GM13977 (cell line): ENCODE measurements at regions not wholly inside any gene's neighbourhood (a gene's known extent, or its start where the extent isn't known, plus 50 kb on each side); places are given as distances from the start of the nearest gene placed in this dataset.

Experiments
- DNase-seq: peaks from one replicate; pipeline ENCODE4 v3.0.0; 2012; ENCODE audit warnings: low spot score
- in situ Hi-C: fragments of 300-500 bp; cut with MboI; formaldehyde crosslinking; loops from one replicate; pipeline ENCODE4 v1.12.0; 2022; ENCODE audit warnings: low sequenced_read_pairs, low pct_unique_long_range_greater_than_20kb, mixed read lengths, inconsistent platforms; ENCODE audit not compliant: unreplicated experiment
- TF ChIP-seq, protein P1 (sequence below): IDR thresholded peaks from 2 replicates; pipeline ENCODE4 v1.5.1; 2012; ENCODE audit warnings: mild to moderate bottlenecking, control low read depth; ENCODE audit not compliant: insufficient read depth; ENCODE audit errors: extremely low read depth, missing control alignments

- no peak for DNase-seq
- in situ Hi-C loops = no loop called here
- TF ChIP-seq, protein P1, sequence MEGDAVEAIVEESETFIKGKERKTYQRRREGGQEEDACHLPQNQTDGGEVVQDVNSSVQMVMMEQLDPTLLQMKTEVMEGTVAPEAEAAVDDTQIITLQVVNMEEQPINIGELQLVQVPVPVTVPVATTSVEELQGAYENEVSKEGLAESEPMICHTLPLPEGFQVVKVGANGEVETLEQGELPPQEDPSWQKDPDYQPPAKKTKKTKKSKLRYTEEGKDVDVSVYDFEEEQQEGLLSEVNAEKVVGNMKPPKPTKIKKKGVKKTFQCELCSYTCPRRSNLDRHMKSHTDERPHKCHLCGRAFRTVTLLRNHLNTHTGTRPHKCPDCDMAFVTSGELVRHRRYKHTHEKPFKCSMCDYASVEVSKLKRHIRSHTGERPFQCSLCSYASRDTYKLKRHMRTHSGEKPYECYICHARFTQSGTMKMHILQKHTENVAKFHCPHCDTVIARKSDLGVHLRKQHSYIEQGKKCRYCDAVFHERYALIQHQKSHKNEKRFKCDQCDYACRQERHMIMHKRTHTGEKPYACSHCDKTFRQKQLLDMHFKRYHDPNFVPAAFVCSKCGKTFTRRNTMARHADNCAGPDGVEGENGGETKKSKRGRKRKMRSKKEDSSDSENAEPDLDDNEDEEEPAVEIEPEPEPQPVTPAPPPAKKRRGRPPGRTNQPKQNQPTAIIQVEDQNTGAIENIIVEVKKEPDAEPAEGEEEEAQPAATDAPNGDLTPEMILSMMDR = no peak
Measured at GRCh38 chr6:62737792-62738191, 451.8 kb upstream of the KHDRBS2 start.

- no peak for DNase-seq
- in situ Hi-C loops = no loop called here
- TF ChIP-seq, protein P1 = no peak
Measured at GRCh38 chr6:62721408-62721807, 435.4 kb upstream of the KHDRBS2 start.

DNA sequence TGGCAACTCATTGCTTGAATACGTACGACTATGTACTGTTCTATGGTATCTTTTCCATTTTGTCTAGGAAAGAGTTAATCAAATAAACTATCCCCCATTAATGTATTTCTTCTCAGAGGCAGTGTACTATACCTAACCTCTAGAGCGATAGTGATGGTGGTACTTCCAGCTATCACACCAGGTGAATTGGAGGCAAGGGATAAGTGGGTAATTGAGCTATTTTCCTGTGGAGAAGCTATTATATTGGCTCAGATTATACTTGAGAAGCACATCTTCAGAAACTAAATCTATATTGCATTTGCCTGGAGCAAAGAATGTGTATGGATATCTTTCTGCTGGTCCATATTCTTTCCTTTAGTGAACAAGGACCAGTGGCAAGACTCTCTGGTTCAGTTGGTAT lies 430.7 kb upstream of the KHDRBS2 start:
- TF ChIP-seq, protein P1 = no peak
- no peak for DNase-seq
- in situ Hi-C loops = no loop called here

GRCh38 chr6:62714112-62714511 lies 428.1 kb upstream of the KHDRBS2 start:
- TF ChIP-seq, protein P1 = no peak
- in situ Hi-C loops = no loop called here

GRCh38 chr6:62711750-62712149 lies 425.7 kb upstream of the KHDRBS2 start:
- TF ChIP-seq, protein P1 = no peak
- in situ Hi-C loops = no loop called here

More at GRCh38 chr6:62714112-62714511, 428.1 kb upstream of the KHDRBS2 start:
- DNase-seq = no peak

DNA sequence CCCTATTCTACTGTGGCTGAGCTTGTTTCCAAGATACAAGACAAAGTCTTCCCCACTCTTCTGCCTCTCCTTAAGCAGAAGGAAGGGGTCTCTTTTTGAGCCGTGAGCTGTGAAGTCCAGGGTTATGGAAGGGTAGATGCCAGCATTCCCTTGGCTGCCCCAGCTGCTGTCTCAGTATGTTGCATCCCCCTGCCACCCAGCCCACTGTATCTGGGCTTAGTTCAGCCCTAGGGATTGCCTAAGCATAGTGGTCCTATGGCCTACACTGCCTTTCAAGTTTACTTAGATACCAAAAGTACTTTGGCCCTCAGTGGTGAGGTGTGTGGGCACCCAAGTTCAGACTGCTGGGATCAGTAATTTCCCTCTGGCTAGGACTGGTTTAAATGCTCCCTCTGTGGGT lies 421.9 kb upstream of the KHDRBS2 start:
- DNase-seq = no peak
- in situ Hi-C loops = no loop called here
- TF ChIP-seq, protein P1 = no peak

More at GRCh38 chr6:62711750-62712149, 425.7 kb upstream of the KHDRBS2 start:
- DNase-seq = no peak

GRCh38 chr6:62707156-62707555 lies 421.1 kb upstream of the KHDRBS2 start:
- no peak for DNase-seq
- in situ Hi-C loops = no loop called here
- TF ChIP-seq, protein P1 = no peak
